K562 (cell line): ENCODE measurements at regions not wholly inside any gene's neighbourhood (a gene's known extent, or its start where the extent isn't known, plus 50 kb on each side); places are given as distances from the start of the nearest gene placed in this dataset.

Experiments used
- ATAC-seq: fragments of 200-7000 bp; cut with Tn5 transposase; 3 replicates; pipeline ENCODE4 v1.9.1; 2020; ENCODE audit warnings: moderate library complexity
- BruUV-seq: library from RNA; stranded (reverse); fragments of 400-500 nt; replicated peaks from 2 replicates; lab custom pipeline; 2021; lab: Mats Ljungman, UMichigan
- CTCF ChIA-PET: fragments of 300-600 bp; formaldehyde crosslinking; extraction: SDS; loops from one replicate; lab custom pipeline; 2021; ENCODE audit warnings: low intra/inter-chr PET ratio; lab: Yijun Ruan, JAX
- POLR2A ChIA-PET: fragments of 300-600, 350-650 bp; sonication (Branson Sonifier 250); formaldehyde crosslinking; extraction: SDS; loops from one replicate; lab custom pipeline; 2021; ENCODE audit warnings: antibody characterized with exemption, inconsistent platforms; lab: Yijun Ruan, JAX
- DNase-seq, 4 experiments: peaks; one replicate each; pipeline versions ENCODE4 v3.0.0 to v3.0.0-alpha.2; 2011 to 2018; ENCODE audit warnings: low spot score in 3 of 4, mixed read lengths in 3 of 4; ENCODE audit errors: extremely low read depth in 1 of 4
- FAIRE-seq: peaks from 2 replicates; lab custom pipeline; 2011; peaks lifted over from hg19 to GRCh38; lab: Jason Lieb, UNC
- H2AFZ ChIP-seq: 2 replicates; pipeline ENCODE4 v1.6.0; 2011; ENCODE audit warnings: low read depth, low read length, control low read depth, inconsistent platforms
- H3K27ac ChIP-seq: fragments of 200-600 bp; 3 replicates; pipeline ENCODE4 v1.8.0; 2011; ENCODE audit warnings: low read depth, mild to moderate bottlenecking, control low read depth, inconsistent platforms, low read length, moderate library complexity, mixed read lengths; ENCODE audit errors: extremely low read depth
- H3K27me3 ChIP-seq, 2 experiments: fragments of 300-600 bp in 1 of 2; 2 replicates in 1 of 2; 3 replicates in 1 of 2; pipeline versions ENCODE4 v1.6.0 to v1.8.0; 2011; ENCODE audit warnings: inconsistent platforms in 2 of 2, low read length in 2 of 2, mild to moderate bottlenecking in 1 of 2, mixed read lengths in 1 of 2, moderate library complexity in 1 of 2; ENCODE audit not compliant: control insufficient read depth in 2 of 2, insufficient read depth in 2 of 2
- H3K36me3 ChIP-seq: fragments of 300-600 bp; 3 replicates; pipeline ENCODE4 v1.8.0; 2011; ENCODE audit warnings: mild to moderate bottlenecking, low read length, inconsistent platforms; ENCODE audit not compliant: control insufficient read depth, insufficient read depth
- H3K4me1 ChIP-seq, 2 experiments: fragments of 200-600 bp in 1 of 2; replicated peaks in 1 of 2; 2 replicates in 1 of 2; 3 replicates in 1 of 2; pipeline versions ENCODE4 v1.5.1 to v1.8.0; 2011; ENCODE audit warnings: inconsistent platforms in 2 of 2, low read length in 2 of 2, mild to moderate bottlenecking in 1 of 2, mixed read lengths in 1 of 2, moderate library complexity in 1 of 2; ENCODE audit not compliant: control insufficient read depth in 2 of 2, insufficient read depth in 2 of 2
- H3K4me2 ChIP-seq: 2 replicates; pipeline ENCODE4 v1.6.1; 2011; ENCODE audit warnings: low read length, control low read depth, inconsistent platforms, mixed read lengths; ENCODE audit not compliant: insufficient read depth
- H3K4me3 ChIP-seq: fragments of 200-600 bp; sonication (generic), shearing (Covaris generic); 2 replicates; pipeline ENCODE4 v1.5.1; 2016; ENCODE audit warnings: control low read depth, inconsistent platforms
- H3K79me2 ChIP-seq: fragments of 200-600 bp; 3 replicates; pipeline ENCODE4 v1.8.0; 2011; ENCODE audit warnings: low read length, inconsistent platforms; ENCODE audit not compliant: control insufficient read depth, insufficient read depth
- H3K9ac ChIP-seq, 2 experiments: 2 replicates each; pipeline versions ENCODE4 v1.6.0 to v1.6.1; 2011; ENCODE audit warnings: low read depth in 2 of 2, low read length in 2 of 2, control low read depth in 1 of 2, inconsistent platforms in 1 of 2, mild to moderate bottlenecking in 1 of 2, mixed read lengths in 1 of 2; ENCODE audit not compliant: insufficient read depth in 1 of 2
- H3K9me1 ChIP-seq: one replicate; pipeline ENCODE4 v1.6.0; 2011; ENCODE audit warnings: inconsistent platforms, mild to moderate bottlenecking, low read length, moderate library complexity; ENCODE audit not compliant: control insufficient read depth, insufficient read depth
- H3K9me3 ChIP-seq: replicated peaks from 2 replicates; pipeline ENCODE4 v1.5.1; 2011; ENCODE audit warnings: low read depth, low read length, inconsistent platforms; ENCODE audit not compliant: control insufficient read depth, insufficient read depth
- H4K20me1 ChIP-seq: replicated peaks from 2 replicates; pipeline ENCODE4 v1.6.1; 2011; ENCODE audit warnings: low read length, inconsistent platforms, mixed read lengths; ENCODE audit not compliant: control insufficient read depth, insufficient read depth
- FUS ChIP-seq: fragments of 200-400 bp; formaldehyde crosslinking; optimal IDR thresholded peaks from 2 replicates; pipeline ENCODE3; 2017; ENCODE audit warnings: low read depth, low read length
- MAFG ChIP-seq: fragments of 450-650 bp; conservative IDR thresholded peaks from 2 replicates; pipeline ENCODE4 v1.6.1; 2016; ENCODE audit warnings: missing genetic modification characterization, missing compliant biosample characterization
- MITF ChIP-seq: IDR thresholded peaks from 2 replicates; pipeline ENCODE4 v1.6.1; 2014; ENCODE audit warnings: antibody characterized with exemption
- PHF21A ChIP-seq: fragments of 450-650 bp; IDR thresholded peaks from 2 replicates; pipeline ENCODE4 v1.6.1; 2017; ENCODE audit warnings: low read depth, borderline replicate concordance
- SRSF3 ChIP-seq: fragments of 200-400 bp; formaldehyde crosslinking; IDR thresholded peaks from 2 replicates; pipeline ENCODE4 v1.6.1; 2016; ENCODE audit warnings: mild to moderate bottlenecking, low read length, moderate library complexity; ENCODE audit not compliant: insufficient read depth
- TEAD2 ChIP-seq: fragments of 450-650 bp; IDR thresholded peaks from 2 replicates; pipeline ENCODE4 v1.6.1; 2016; ENCODE audit warnings: missing genetic modification characterization, control low read depth, missing compliant biosample characterization
- ZNF431 ChIP-seq: sonication (generic); formaldehyde crosslinking; IDR thresholded peaks from 2 replicates; pipeline ENCODE4 v1.8.0; 2022; ENCODE audit warnings: mild to moderate bottlenecking, missing genetic modification reagents
- ZNF436 ChIP-seq: fragments of 250-450, 450-650 bp; sonication (Bioruptor Pico); formaldehyde crosslinking; IDR thresholded peaks from 2 replicates; pipeline ENCODE4 v1.7.0; 2020; ENCODE audit warnings: mild to moderate bottlenecking
- ZNF445 ChIP-seq: fragments of 250-450 bp; sonication (Bioruptor Pico); IDR thresholded peaks from 2 replicates; pipeline ENCODE4 v1.4.0; 2020; ENCODE audit warnings: low read depth, mild to moderate bottlenecking, moderate library complexity
- WGBS: fragments of 100-300 bp; shearing (Covaris generic); methylation state at CpG from one replicate; pipeline ENCODE4 v1.1.6; 2016; ENCODE audit warnings: low coverage, mixed read lengths; ENCODE audit not compliant: insufficient coverage; ENCODE audit errors: missing lambda C conversion rate; 5-methylcytosine and 5-hydroxymethylcytosine counted together
- in situ Hi-C: fragments of 300-500 bp; cut with MboI; formaldehyde crosslinking; loops from 4 replicates; pipeline ENCODE4 v1.15.0; 2018; ENCODE audit warnings: inconsistent platforms, mixed read lengths
- intact Hi-C: fragments of 100-400 bp; cut with micrococcal nuclease; formaldehyde crosslinking; loops from 2 replicates; pipeline ENCODE4 v1.14.2; 2022
- TF ChIP-seq, protein P1 (sequence below): fragments of 450-650 bp; IDR thresholded peaks from 2 replicates; pipeline ENCODE4 v1.6.1; 2017; ENCODE audit warnings: mild to moderate bottlenecking, moderate library complexity
- TF ChIP-seq, protein P2 (sequence below): fragments of 250-450 bp; sonication (Bioruptor Pico); IDR thresholded peaks from 2 replicates; pipeline ENCODE4 v1.8.0; 2021; ENCODE audit warnings: mild to moderate bottlenecking, moderate library complexity

DNA sequence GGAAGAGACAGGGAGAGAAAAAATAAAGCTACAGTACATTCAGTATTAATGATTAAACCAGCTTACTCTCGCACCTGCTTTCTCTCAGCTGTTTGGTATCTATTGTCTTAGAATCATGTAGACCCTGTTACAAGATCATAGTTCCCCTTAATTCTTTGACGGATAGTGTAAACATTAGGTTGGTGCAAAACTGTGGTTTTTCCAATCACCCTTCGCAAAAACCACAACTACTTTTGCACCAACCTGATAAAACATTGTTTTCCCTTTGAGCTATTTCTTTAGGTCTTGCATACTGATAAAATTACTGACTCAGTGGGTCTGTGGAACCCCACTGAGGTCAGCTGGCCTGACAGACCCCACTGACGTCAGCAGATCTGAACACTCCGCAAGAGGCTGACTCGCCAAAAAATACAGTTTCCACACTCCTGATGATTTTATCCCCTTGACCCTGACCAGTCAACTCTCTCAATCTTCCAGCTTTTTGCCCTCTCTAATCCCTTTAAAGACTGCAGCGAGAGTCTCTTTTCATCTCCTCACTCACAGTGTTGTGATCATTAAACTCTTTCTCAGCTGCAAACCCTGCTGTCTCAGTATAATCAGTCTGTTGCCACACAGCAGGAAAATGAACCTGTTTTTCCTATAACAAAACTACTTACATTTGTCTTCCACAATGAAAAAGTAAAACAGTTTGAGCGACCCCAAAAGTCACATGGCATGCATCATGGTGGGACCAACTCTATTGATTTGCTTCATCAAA lies 123.9 kb downstream of the SLITRK6 start:
- FAIRE-seq (no peak), DNase-seq (no peak), ATAC-seq (no peak)
- TF ChIP-seq FUS, result no peak
- TF ChIP-seq, protein P1, sequence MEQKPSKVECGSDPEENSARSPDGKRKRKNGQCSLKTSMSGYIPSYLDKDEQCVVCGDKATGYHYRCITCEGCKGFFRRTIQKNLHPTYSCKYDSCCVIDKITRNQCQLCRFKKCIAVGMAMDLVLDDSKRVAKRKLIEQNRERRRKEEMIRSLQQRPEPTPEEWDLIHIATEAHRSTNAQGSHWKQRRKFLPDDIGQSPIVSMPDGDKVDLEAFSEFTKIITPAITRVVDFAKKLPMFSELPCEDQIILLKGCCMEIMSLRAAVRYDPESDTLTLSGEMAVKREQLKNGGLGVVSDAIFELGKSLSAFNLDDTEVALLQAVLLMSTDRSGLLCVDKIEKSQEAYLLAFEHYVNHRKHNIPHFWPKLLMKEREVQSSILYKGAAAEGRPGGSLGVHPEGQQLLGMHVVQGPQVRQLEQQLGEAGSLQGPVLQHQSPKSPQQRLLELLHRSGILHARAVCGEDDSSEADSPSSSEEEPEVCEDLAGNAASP, result no peak
- TF ChIP-seq ZNF431, result no peak
- no peak for TF ChIP-seq ZNF436
- H4K20me1 ChIP-seq, result no peaks in the 10 kb centered on the region
- 6% methylated on average over 8 of the region's 8 CpGs for WGBS
- no peaks in the 10 kb centered on the region for H3K27me3 ChIP-seq
- ChIA-PET POLR2A (no interaction called here), CTCF (no interaction called here)
- H3K9ac ChIP-seq, result no peak overlapping the region
- no peaks in the 10 kb centered on the region for H3K79me2 ChIP-seq
- H3K9me1 ChIP-seq, result no peaks in the 10 kb centered on the region
- H3K4me2 ChIP-seq, result no peak overlapping the region
- no peak overlapping the region for H3K27ac ChIP-seq
- intact Hi-C loops, result no loop called here
- no TSS peak for BruUV-seq
- in situ Hi-C loops, result no loop called here
- H3K4me3 ChIP-seq, result no peak overlapping the region
- no peak overlapping the region for H2AFZ ChIP-seq
- H3K4me1 ChIP-seq, result no peaks in the 10 kb centered on the region
- H3K9me3 ChIP-seq, result no peaks in the 10 kb centered on the region
- H3K36me3 ChIP-seq, result no peaks in the 10 kb centered on the region

- no peak for FAIRE-seq
- no peaks in the 10 kb centered on the region for H3K79me2 ChIP-seq
- WGBS, result 0% methylated on average over 3 of the region's 3 CpGs
- H3K4me2 ChIP-seq, result no peak overlapping the region
- H3K4me1 ChIP-seq, result no peaks in the 10 kb centered on the region
- H3K4me3 ChIP-seq, result no peak overlapping the region
- no peak for DNase-seq
- no peak overlapping the region for H3K9ac ChIP-seq
- no peaks in the 10 kb centered on the region for H3K27me3 ChIP-seq
- no peaks in the 10 kb centered on the region for H3K36me3 ChIP-seq
- POLR2A ChIA-PET, result no interaction called here
- in situ Hi-C loops (no loop called here), intact Hi-C loops (no loop called here)
- no peak overlapping the region for H3K27ac ChIP-seq
- no peaks in the 10 kb centered on the region for H3K9me1 ChIP-seq
- CTCF ChIA-PET, result no interaction called here
- H4K20me1 ChIP-seq, result no peaks in the 10 kb centered on the region
- no peak for ATAC-seq
- no peaks in the 10 kb centered on the region for H3K9me3 ChIP-seq
- no TSS peak for BruUV-seq
- H2AFZ ChIP-seq, result no peak overlapping the region
- TF ChIP-seq MAFG (tag) (no peak), SRSF3 (no peak), ZNF445 (CRISPR knock-in tag) (no peak), MITF (no peak), PHF21A (no peak), TEAD2 (tag) (no peak), ZNF436 (no peak)
- TF ChIP-seq, protein P2, sequence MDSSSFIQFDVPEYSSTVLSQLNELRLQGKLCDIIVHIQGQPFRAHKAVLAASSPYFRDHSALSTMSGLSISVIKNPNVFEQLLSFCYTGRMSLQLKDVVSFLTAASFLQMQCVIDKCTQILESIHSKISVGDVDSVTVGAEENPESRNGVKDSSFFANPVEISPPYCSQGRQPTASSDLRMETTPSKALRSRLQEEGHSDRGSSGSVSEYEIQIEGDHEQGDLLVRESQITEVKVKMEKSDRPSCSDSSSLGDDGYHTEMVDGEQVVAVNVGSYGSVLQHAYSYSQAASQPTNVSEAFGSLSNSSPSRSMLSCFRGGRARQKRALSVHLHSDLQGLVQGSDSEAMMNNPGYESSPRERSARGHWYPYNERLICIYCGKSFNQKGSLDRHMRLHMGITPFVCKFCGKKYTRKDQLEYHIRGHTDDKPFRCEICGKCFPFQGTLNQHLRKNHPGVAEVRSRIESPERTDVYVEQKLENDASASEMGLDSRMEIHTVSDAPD (CRISPR knock-in tag), result no peak
These were observed 127.9 kb downstream of the SLITRK6 start for GRCh38 chr13:85671336-85671735.
